Stimulated activated CD4-positive, alpha-beta T cell treated with anti-CD3 and anti-CD28 coated beads, Interleukin-12 subunit alpha, Interleukin-12 subunit beta, amount 100 ng/mL, for 4 hours (primary cell): ENCODE measurements at regions not wholly inside any gene's neighbourhood (a gene's known extent, or its start where the extent isn't known, plus 50 kb on each side); places are given as distances from the start of the nearest gene placed in this dataset.

Experiments
- DNase-seq: peaks from one replicate; pipeline ENCODE4 v3.0.0-alpha.2; 2020

- no peak for DNase-seq
Observed at GRCh38 chr2:150570712-150571111, 83.2 kb upstream of the RND3 start.

GRCh38 chr2:150569761-150570160 is 82.3 kb upstream of the RND3 start:
- no peak for DNase-seq

GRCh38 chr2:150567771-150568301 is 80.4 kb upstream of the RND3 start:
- DNase-seq, result no peak

- no peak for DNase-seq
Observed at GRCh38 chr2:150566289-150566688, 78.8 kb upstream of the RND3 start.

- no peak for DNase-seq
Observed at GRCh38 chr2:150561076-150561475, 73.6 kb upstream of the RND3 start.

GRCh38 chr2:150557020-150557600 is 69.6 kb upstream of the RND3 start:
- DNase-seq, result no peak

- no peak for DNase-seq
Observed at GRCh38 chr2:150555611-150556356, 68.3 kb upstream of the RND3 start.

GRCh38 chr2:150554046-150554445 is 66.6 kb upstream of the RND3 start:
- DNase-seq, result no peak

- DNase-seq, result no peak
Observed at GRCh38 chr2:150552041-150552820, 64.8 kb upstream of the RND3 start.

- DNase-seq, result no peak
Observed at GRCh38 chr2:150549381-150549780, 61.9 kb upstream of the RND3 start.

- DNase-seq, result no peak
Observed at GRCh38 chr2:150548527-150548926, 61.1 kb upstream of the RND3 start.

GRCh38 chr2:150545916-150546315 is 58.4 kb upstream of the RND3 start:
- DNase-seq, result no peak

GRCh38 chr2:150544731-150545130 is 57.3 kb upstream of the RND3 start:
- DNase-seq, result no peak

- no peak for DNase-seq
Observed at GRCh38 chr2:150542692-150543091, 55.2 kb upstream of the RND3 start.

- DNase-seq, result no peak
Observed at GRCh38 chr2:150542172-150542571, 54.7 kb upstream of the RND3 start.

- no peak for DNase-seq
Observed at GRCh38 chr2:150538651-150539201, 51.3 kb upstream of the RND3 start.
